ENCODE measurements at regions not wholly inside any gene's neighbourhood (a gene's known extent, or its start where the extent isn't known, plus 50 kb on each side); places are given as distances from the start of the nearest gene placed in this dataset.

DNA sequence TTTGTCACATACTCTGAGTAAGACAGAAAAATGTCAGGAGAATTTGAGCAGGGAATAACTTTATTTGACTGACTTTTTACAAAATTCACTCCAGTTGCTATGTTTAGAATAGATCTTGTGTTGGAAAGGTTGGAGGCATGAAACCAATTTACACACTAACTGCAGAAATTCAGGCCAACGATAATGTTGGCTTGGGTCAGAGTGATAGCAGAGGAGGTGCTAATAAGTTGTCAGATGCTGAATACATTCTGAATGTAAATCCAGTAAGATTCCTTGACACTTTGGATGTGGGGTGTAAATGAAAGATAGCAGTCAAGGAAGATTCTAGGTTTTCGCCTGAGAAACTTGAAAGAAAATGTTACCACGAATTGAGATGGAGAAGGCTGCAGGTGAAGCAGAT is 502.5 kb upstream of the GHITM start:
- TF ChIP-seq, protein P1, sequence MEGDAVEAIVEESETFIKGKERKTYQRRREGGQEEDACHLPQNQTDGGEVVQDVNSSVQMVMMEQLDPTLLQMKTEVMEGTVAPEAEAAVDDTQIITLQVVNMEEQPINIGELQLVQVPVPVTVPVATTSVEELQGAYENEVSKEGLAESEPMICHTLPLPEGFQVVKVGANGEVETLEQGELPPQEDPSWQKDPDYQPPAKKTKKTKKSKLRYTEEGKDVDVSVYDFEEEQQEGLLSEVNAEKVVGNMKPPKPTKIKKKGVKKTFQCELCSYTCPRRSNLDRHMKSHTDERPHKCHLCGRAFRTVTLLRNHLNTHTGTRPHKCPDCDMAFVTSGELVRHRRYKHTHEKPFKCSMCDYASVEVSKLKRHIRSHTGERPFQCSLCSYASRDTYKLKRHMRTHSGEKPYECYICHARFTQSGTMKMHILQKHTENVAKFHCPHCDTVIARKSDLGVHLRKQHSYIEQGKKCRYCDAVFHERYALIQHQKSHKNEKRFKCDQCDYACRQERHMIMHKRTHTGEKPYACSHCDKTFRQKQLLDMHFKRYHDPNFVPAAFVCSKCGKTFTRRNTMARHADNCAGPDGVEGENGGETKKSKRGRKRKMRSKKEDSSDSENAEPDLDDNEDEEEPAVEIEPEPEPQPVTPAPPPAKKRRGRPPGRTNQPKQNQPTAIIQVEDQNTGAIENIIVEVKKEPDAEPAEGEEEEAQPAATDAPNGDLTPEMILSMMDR (IDR thresholded peaks at IDR 0.05): no peak
- TF ChIP-seq POLR2A (IDR thresholded peaks at IDR 0.05): no peak

Measured in prostate gland (tissue), 2 donors.